ENCODE measurements at regions not wholly inside any gene's neighbourhood (a gene's known extent, or its start where the extent isn't known, plus 50 kb on each side); places are given as distances from the start of the nearest gene placed in this dataset.
A peak's percentile ranks its signal among the peaks of the same experiment; 100 is the strongest.

DNA sequence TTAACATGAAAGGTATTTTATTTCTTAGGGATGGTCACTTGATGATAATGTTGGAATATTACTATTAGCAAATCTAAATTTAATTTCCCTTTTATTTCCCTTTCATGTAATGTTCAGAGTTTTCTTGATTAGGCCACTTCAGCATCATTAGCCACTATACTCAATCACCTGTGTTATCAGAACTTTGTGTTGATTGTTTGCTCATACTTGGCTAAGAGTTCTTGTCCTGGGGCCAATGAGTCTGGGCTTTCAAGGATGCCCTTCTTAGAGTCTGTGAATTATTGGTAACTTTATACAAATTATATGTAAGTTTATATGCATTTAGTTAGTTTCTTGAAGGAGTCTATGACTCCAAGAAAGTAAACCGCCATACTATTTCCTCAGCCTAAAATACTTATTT lies 408.0 kb upstream of the DDX18 start:
- DNase-seq, result no peak

DNA sequence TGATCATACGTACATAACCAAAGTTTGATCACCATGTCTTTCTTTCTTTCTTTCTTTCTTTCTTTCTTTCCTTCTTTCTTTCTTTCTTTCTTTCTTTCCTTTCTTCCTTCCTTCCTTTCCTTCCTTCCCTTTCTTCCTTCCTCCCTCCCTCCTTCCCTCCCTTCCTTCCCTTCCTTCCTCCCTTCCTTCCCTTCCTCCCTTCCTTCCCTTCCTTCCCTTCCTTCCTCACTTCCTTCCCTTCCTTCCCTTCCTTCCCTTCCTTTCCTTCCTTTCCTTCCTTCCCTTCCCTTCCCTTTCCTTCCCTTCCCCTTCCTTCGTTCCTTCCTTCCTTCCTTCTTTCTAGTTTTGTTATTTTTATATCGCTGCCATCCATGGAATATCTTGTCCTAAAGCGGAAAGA lies 406.7 kb upstream of the DDX18 start:
- no peak for DNase-seq

DNA sequence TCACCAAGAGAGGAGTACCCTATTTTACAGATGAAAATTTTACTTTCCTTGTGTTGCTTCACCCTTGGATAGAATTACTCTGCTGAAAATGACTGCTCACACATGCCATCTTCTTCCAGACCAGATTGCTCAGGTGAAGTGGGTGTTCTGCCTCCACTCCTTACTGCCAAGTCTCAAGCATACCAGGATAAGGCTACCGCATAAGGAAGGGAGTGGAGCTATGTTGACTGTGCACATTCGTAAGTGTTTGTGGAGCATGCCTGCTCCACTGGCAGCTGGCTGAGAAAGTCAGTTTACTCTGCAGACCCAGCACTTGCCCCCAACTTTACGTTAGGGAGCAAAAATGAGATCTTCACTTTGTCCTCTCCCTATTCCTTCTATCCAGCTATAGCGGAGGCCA lies 405.0 kb upstream of the DDX18 start:
- no peak for DNase-seq

DNA sequence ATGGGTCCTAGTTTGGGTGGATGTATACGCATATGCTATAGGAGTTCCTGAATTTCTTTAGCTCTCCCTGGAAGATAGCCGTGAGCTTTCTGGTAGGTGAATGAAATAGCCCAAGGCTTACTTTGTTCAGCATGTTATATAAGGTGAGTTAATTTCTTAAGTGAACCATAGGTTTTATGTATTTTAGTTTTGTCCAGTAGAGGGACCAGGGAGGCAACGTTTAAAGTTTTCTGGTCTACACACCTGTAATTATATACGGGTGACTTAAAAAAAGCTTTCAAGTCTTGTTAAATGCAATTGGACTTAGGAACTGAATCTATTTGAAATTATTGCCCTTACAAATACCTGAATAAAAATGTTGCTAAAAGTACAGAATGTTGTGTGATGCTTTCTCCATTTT lies 402.5 kb upstream of the DDX18 start:
- no peak for DNase-seq

DNA sequence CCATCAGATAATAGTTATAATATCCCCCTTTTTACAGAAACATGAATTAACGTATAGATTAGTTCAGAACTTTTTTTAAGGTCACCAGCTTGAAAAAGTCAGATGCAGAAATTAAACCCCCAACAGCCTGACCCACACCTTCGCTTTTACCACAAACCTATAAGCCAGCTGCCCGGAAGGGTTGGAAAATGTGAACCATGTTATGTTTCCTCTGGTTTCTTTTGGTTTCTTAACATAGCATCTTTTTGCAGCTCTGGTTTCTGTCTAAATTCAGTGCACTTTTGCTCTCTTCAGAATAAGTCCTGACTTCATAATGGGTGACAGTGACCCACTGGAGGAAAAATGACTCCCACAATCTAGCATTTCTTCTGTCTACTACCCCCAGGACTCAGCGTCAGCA lies 381.7 kb upstream of the DDX18 start:
- no peak for DNase-seq

DNA sequence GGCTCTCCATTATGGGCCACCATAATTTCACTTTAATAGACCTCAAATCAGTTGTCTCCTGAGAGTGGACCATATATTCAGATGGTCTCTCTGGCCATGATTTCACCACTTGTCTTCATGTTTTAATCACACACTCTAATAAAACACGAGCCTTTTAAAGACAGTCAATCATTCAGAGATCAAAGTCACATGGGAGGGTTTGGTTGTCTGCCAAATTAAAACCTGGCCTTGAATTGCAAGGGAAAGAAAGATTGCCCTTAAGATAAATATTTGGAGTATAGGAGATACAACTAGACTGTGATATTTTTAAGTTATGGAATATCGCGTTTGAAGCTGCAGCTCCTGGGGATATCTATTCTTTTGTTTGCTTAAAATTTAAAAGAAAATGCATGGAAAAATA lies 377.8 kb upstream of the DDX18 start:
- DNase-seq, result no peak

DNA sequence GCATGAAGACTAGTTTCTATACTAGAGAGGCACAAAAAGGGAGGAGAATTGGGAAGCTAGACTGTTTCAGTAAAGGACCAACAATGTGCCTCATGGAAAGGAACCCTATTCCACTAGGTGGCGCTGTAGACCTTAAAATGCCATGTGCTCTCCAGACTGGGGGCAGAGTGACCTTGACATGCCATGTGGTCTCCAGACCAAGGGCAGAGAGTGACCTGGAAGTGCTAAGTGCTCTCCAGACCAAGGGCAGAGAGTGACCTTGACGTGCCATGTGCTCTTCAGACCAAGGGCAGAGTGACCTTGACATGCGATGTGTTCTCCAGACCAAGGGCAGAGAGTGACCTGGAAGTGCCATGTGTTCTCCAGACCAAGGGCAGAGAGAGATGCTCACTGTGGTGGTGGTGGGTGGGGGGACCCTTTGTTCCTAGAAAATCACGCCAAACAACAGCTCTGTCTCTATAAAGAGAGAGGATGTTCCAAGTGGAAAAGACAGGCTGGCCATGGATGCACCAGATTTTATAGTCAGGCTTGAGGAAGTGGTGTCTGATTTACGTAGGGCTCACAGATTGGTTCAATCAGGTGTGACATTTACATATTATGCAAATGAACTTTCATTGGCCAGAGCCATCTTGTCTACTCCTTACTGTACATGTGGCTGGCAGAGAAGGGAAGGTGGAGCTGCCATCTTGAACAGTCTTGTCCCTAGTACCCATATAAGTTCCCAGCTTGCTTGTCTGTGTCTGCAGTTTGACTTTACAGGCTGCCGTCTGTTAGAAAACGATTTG lies 344.0 kb upstream of the DDX18 start:
- DNase-seq, result peak; percentile 13

DNA sequence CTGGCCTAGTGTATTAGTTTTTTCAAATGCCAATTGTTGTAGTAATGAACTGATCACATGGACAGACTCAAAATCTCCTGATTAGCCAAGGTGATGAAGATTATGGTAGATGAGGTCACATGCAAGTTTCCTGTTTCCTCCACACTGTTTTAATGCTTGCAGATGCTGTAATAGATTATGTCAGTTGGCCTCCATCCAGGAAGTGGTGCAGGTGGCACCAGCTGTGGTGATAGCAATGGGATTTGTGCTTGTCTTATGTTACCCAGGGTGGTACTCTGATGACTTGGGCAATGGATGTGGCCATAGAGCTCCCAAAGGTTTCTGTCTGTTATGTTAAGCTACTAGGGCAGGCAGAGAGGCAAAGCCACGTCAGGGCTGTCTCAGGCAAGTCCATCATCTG lies 332.9 kb upstream of the DDX18 start:
- DNase-seq, result no peak

DNA sequence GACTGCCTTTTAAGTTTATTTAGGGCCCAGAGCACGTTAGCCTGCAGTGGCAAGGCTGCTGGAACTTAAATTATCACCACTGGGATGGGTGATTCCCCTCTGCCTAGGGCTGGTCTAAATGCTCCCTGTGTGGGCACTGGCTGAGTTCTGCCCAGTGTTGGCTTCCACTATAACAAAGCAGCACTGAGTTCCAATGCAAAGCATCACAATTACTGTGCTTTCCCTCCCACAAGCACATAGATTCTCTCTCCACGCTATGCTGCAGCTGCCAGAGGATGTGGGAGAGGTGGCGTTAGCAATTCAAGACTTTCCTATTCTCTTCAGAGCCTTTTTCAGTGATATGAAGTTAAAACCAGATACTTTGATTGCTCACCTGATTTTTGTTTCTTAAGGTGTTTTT lies 328.9 kb upstream of the DDX18 start:
- DNase-seq, result no peak

DNA sequence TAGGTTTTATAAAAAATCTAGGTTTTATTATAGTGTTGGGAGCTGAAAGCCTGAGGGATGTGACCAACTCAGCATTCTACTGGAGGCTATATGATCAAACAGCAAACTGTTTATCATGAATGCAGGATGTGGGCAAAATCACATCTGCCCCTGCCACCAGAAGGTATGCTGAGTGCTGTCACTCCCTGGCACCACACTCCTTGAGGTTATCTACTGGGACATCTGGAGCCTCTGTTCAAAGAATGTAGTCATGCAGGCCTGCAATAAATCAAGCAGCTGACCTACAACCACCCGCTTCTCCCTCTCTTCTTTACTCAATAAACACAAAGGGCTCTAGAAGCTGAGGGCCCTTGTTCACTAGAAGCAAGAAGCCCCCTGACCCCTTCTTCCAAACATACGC lies 328.4 kb upstream of the DDX18 start:
- no peak for DNase-seq

DNA sequence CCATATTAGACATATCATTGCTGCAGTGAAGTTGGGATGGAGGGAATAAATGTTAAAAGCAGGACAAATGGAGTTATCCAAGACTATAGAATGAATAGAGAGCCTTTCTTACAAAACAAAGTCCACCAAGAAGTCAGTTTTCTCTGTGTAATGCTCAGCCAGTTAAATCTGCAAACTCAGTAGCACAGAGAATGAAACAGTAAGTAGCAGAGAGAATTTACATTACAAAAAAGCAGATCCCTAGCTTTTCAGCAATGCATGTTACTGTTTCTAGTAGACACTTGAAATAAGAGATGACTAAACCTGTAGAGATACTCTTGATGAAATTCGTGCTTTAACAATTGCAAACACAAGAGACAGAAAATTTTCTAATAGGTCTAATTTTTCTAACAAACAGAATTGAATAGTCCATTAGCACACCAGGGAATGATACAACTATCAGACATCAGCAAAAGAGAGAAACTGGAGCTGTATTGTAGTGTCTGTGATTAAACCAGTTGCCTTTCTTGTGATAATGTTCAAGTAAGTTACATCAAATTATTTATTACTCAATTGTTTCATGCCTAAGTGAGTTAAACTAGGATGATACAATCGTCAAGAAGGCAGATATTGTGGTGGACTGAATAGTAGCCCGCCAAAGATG lies 322.2 kb upstream of the DDX18 start:
- no peak for DNase-seq

DNA sequence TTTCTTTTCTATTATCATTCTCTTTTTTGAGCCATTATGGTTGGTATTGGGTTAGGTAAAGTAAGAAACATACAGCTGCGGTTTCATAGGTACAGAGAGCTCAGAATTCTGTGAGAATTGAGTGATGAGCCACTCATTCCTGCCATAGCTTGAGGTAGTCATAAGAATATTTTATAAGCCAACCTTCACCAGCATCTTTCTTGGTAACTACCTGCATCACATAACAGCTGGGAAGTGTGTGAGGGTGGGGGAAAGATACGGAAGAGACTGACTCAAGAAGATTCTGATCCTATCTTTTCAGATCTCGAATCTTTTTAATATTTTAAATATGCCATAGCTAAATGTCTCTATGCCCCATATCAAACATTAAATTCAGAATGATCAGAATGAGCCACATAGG lies 313.8 kb upstream of the DDX18 start:
- DNase-seq, result no peak

DNA sequence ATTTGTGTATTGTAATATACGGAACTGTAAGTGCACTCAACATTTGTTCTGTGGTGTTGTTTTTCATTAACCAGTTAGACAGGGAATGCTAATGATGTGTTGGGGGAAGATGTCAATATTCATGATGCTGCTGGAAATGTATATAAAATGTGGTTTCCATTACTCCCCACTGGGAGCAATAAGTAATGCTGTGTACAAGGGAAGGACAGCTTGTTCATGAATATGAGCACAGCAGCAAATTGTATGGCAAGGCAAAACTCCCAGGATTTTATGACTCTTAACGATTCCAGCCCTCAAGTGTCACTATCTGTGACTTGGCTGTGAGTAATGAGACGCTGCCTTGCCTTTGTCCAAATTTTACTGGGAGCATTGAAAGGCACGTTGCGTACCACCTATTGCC lies 312.4 kb upstream of the DDX18 start:
- DNase-seq, result no peak

DNA sequence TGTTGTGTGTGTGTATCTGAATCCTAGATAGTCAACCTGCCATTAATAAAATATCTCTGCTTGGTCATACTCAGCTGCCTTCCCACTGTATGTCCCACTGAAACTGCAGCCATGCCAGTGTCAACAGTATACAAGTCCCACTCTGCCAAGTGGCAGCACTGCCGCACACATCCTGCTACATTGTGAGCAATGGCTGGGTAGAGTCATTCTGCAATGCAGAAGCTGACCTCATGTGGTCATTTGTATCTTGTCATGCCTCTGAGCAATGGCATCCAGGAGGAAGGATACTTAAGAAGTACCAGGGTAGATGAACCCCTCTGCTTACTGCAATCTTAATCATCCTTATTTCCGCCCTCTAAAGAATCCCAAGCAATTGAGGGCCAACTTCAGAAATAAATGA lies 302.2 kb upstream of the DDX18 start:
- no peak for DNase-seq

DNA sequence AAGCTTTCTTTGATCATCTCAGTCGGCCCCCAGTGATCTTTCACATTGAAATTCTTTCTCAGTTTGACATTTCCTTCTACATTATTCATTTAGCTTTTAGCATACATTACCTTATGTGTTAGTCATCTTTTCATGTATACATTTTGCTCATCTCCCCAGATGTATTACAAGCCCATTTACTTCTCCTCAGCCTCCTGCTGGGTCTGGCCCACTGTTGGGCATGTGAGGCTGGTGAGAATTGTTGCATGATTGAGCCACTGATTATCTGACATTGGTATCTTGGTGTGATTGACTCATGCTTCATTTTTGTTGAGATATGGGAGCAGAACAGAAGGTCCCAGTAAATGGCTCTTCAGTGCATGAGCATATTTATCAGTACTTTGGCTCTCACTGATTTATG lies 300.1 kb upstream of the DDX18 start:
- no peak for DNase-seq

DNA sequence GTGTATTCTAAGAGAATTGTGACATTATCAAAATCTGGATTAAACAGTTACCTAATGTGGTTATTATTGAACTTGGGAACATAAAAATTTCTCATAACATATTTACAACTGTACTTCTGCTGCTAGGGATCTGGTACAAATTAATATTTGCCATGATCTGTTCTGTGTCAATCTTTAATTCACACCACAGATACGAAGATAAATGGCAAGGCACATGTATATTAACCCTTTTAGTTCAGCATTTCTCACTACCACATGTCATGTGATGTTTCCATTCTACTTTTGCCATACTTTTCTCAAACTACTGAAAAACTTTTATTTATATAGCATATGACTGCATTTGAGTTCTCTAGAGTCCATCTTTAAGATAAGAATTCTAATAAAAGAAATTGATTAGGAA lies 295.3 kb upstream of the DDX18 start:
- no peak for DNase-seq

DNA sequence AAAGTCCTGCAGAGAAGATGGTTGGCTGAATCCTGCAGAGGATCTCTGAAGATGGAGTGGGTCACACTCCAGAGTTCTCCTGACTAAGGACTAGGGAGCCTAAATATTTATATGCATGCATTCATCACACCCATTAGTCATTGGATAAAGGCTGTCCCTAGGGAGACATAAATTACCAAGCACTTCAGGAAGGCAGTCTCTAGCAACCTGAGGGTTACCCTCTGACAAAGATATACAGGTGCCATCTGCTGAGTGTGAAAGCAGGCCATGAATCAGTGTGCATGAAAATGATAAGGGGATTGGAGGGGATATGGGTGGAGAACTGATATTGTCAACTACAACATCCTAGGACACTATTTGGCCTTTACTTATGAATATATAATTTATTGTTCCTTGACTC lies 294.8 kb upstream of the DDX18 start:
- DNase-seq, result no peak

DNA sequence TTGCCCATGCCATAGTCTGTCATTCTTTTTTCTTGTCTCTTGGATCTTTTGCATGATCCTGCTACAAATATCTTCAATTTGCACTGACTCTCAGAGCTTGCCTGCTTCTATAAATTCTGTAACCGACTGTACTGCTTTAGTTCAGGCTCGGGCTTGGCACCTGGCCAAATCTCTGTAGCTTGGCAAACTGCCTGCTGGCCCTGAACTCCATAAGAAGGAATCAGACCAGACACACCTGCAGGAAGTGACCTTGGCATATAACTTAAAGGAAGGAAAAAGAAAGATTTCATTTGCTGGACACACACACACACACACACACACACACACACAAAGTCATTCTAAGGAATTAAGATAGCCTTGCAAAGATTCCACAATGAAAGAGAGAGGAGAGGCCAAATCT lies 291.2 kb upstream of the DDX18 start:
- DNase-seq, result no peak

DNA sequence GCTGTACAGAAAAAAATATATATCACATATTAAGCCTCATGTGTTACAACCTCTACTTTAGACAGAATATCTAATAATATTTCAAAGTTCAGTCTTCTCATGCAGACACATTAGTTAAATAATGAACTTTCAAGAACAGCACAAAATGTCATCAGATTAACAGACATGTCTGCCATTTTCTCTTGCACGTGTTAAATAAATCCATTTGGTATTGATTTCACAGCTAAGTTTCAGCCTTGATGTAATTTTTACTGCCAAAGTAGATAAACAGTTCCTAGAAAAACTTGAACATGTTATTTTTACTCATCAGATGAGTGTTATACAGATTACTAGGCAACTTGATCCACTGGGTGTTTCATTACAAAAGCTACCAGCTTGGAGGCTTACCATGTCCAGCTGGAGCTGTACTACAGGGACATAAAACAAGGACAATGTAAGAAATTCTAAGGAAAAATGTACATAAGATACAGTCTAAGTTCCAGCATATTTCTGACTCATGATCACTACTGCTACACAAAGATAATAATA lies 290.7 kb upstream of the DDX18 start:
- no peak for DNase-seq

DNA sequence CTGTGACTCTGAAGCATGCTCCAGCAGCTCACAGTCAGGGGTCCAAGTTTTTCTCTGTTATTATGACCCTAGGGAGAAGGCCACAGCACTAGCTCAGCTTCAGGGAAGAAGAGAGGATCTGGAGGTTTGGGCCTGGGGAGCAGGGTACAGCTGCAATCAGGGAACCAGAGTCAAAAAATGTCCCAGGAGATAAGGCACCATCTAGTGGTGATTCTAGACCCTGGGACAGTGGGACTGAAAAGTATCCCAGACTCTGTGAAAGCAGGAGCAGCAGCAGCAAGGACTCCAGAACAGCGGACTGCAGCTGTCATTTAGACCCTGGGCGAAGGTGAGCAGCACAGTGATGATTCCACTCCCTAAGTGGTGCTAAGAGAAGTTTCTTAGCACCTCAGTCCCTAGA lies 278.4 kb upstream of the DDX18 start:
- no peak for DNase-seq

DNA sequence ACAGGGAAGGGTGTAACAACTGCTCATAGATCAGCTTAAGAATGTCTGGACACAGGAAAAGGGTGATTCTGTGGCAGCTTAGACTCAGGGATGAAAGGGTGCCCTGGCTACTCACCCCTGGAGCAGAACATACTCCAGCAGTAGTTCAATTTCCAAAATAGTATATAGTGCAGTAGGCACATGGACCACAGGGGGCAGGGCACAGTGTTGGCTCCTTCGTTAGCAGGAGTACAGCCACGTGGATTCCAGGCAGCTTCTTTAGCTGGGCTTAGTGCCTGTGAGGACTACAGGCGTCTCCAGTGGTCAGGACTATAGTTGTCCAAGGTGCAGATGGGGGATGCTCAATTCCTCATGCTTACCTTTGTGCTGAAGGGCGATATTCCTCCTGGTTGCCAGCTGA lies 277.5 kb upstream of the DDX18 start:
- DNase-seq, result no peak

DNA sequence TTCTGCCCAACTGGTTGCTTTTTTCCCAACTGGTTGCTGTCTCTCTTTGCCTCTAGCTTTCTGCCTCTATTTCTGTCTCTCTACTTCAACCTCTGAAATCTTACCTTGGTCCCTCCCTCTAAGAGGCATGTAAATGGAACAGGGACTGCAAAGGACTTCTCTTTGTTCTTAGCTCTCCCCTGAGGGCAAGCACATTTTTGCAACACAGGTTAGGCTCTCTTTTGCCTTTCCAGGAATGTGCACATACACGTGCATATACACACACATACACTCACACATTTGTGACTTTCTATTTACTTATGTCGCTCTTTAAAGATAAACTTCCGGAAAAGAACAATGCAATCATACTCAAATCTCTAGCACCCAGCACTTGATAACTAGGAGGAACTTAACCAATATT lies 262.6 kb upstream of the DDX18 start:
- DNase-seq, result no peak

DNA sequence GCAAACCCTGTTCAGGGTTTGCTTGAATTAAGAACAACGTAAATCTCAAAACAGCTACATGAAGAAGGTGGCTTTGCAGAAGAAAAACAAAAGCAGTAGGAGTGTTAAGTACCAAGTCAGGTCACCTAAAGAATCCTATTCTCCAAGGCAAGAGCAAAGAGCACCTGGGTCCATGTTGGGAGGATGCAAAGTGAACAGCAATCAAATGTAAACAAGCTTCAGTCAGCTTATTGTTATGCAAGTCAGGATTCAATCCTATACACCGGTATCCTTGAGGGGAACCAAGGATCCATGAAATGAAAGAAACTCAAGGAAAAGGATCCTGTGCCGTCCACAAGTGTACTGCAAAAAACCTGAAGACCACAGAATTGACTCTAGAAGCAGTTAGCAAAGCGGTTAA lies 261.0 kb upstream of the DDX18 start:
- DNase-seq, result no peak

DNA sequence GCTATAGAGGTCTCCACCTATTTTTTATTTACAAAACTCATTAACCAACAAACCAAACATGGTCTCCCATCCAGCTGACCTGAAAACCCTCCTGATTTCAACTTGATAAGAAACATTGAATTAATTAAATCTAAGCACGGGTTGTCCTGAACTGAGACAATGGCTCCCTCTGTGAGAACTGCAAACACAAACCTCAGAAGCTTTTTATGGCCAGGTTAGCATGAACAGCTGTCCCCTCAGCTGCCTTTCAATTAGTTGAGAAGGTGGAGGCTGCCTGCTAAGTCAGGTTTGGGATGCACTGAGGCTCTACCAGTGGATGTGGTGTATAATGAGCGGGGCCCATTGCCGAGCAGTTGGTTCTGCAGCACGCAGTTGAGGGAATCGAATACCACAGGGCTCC lies 258.5 kb upstream of the DDX18 start:
- DNase-seq, result no peak

DNA sequence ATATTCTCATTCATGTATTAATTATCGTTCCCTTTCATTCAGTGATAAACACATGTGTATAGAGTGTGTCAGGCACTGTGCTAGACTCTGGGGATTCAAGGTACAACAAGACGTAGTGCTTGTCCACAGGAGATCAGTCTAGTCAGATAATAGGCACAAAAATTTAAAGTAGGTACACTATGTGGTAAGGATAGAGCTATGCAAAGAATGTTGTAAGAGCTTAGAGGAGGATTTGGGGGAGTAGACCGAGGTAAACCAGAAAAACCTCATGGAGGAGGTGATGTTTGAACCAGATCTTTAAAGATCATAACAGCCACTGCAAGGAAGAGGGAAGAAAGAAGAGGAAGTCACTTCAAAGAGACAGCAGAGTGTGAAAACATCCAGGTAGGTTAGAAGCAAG lies 256.9 kb upstream of the DDX18 start:
- DNase-seq, result no peak

Data from GDM1 (cell line).